ENCODE measurements at regions not wholly inside any gene's neighbourhood (a gene's known extent, or its start where the extent isn't known, plus 50 kb on each side); places are given as distances from the start of the nearest gene placed in this dataset.

GRCh38 chr3:81315030-81315429, 446.4 kb downstream of the GBE1 start:
- TF ChIP-seq CTCF (IDR thresholded peaks at IDR 0.05) (no peak), POLR2AphosphoS5 (IDR thresholded peaks at IDR 0.05; ENCODE audit: low read depth, low read length) (no peak)

Data from Panc1 (cell line).